HEK293T (cell line): ENCODE measurements at regions not wholly inside any gene's neighbourhood (a gene's known extent, or its start where the extent isn't known, plus 50 kb on each side); places are given as distances from the start of the nearest gene placed in this dataset.

ENCODE experiments used
- BHLHE40 ChIP-seq: fragments of 450-650 bp; IDR thresholded peaks from 2 replicates; pipeline ENCODE4 v1.6.1; 2016; ENCODE audit warnings: mild to moderate bottlenecking, moderate library complexity, borderline replicate concordance
- ELF4 ChIP-seq: fragments of 450-650 bp; IDR thresholded peaks from 2 replicates; pipeline ENCODE4 v1.6.1; 2017; ENCODE audit warnings: antibody characterized with exemption
- FOXA1 ChIP-seq: fragments of 450-650 bp; IDR thresholded peaks from 2 replicates; pipeline ENCODE4 v1.6.1; 2016; ENCODE audit warnings: mild to moderate bottlenecking
- HDGF ChIP-seq: fragments of 450-650 bp; IDR thresholded peaks from 2 replicates; pipeline ENCODE4 v1.6.1; 2017; ENCODE audit warnings: antibody characterized with exemption, borderline replicate concordance
- NFRKB ChIP-seq: fragments of 450-650 bp; IDR thresholded peaks from 2 replicates; pipeline ENCODE4 v1.6.1; 2016; ENCODE audit warnings: mild to moderate bottlenecking, moderate library complexity
- PKNOX1 ChIP-seq: fragments of 450-650 bp; IDR thresholded peaks from 2 replicates; pipeline ENCODE4 v1.6.1; 2016
- SP1 ChIP-seq: fragments of 450-650 bp; IDR thresholded peaks from 2 replicates; pipeline ENCODE4 v1.6.1; 2017
- SUZ12 ChIP-seq: fragments of 450-650 bp; IDR thresholded peaks from 2 replicates; pipeline ENCODE4 v1.6.1; 2016; ENCODE audit warnings: mild to moderate bottlenecking
- TARDBP ChIP-seq: fragments of 450-650 bp; IDR thresholded peaks from 2 replicates; pipeline ENCODE4 v1.6.1; 2016
- ZNF384 ChIP-seq: fragments of 450-650 bp; IDR thresholded peaks from 2 replicates; pipeline ENCODE4 v1.6.1; 2016

GRCh38 chr5:120396186-120396585 lies 67.9 kb upstream of the PRR16 start:
- TF ChIP-seq BHLHE40: no peak
- TF ChIP-seq ZNF384: no peak
- no peak for TF ChIP-seq TARDBP
- TF ChIP-seq HDGF: no peak
- TF ChIP-seq SUZ12: no peak
- no peak for TF ChIP-seq SP1
- TF ChIP-seq ELF4: no peak
- no peak for TF ChIP-seq NFRKB
- no peak for TF ChIP-seq FOXA1
- no peak for TF ChIP-seq PKNOX1
